ENCODE measurements at regions not wholly inside any gene's neighbourhood (a gene's known extent, or its start where the extent isn't known, plus 50 kb on each side); places are given as distances from the start of the nearest gene placed in this dataset.
"Not testable (repeated sequence)": the region's sequence is repeated elsewhere in the genome, so short reads cannot be mapped to it uniquely, and the experiment has no call there.

- TF ChIP-seq CTCF (IDR thresholded peaks at IDR 0.05): no peak
- ATAC-seq (ENCODE audit: low FRiP score) (no peak), DNase-seq (ENCODE audit: low spot score) (no peak)
These were observed 106.9 kb downstream of the ZNF467 start for GRCh38 chr7:149666360-149666945.

- not testable (repeated sequence) for DNase-seq (ENCODE audit: low spot score); ATAC-seq (ENCODE audit: low FRiP score)
These were observed 107.8 kb downstream of the ZNF467 start for GRCh38 chr7:149665618-149666017.

GRCh38 chr7:149664666-149665065 is 108.7 kb downstream of the ZNF467 start:
- DNase-seq (ENCODE audit: low spot score): no peak
- TF ChIP-seq CTCF (IDR thresholded peaks at IDR 0.05): no peak
- no peak for ATAC-seq (ENCODE audit: low FRiP score)

- ATAC-seq (ENCODE audit: low FRiP score) (no peak), DNase-seq (ENCODE audit: low spot score) (no peak)
- TF ChIP-seq CTCF (IDR thresholded peaks at IDR 0.05): no peak
These were observed 109.2 kb downstream of the ZNF467 start for GRCh38 chr7:149664176-149664575.

- DNase-seq (ENCODE audit: low spot score): peak; percentile 44
- ATAC-seq (ENCODE audit: low FRiP score): no peak
- no peak for TF ChIP-seq CTCF (IDR thresholded peaks at IDR 0.05)
These were observed 110.7 kb downstream of the ZNF467 start for GRCh38 chr7:149662591-149663095.

GRCh38 chr7:149655784-149656183 is 117.6 kb downstream of the ZNF467 start:
- ATAC-seq (ENCODE audit: low FRiP score) (no peak), DNase-seq (ENCODE audit: low spot score) (no peak)
- TF ChIP-seq CTCF (IDR thresholded peaks at IDR 0.05): no peak

- no peak for ATAC-seq (ENCODE audit: low FRiP score)
- no peak for TF ChIP-seq CTCF (IDR thresholded peaks at IDR 0.05)
- no peak for DNase-seq (ENCODE audit: low spot score)
These were observed 118.8 kb downstream of the ZNF467 start for GRCh38 chr7:149654588-149654987.

- not testable (repeated sequence) for DNase-seq (ENCODE audit: low spot score); ATAC-seq (ENCODE audit: low FRiP score)
These were observed 123.2 kb downstream of the ZNF467 start for GRCh38 chr7:149650190-149650589.
